Dendritic cell treated with granulocyte-macrophage colony-stimulating factor and Interleukin-4, amounts not matched to agents 40 ng/mL and 50 ng/mL, for 4 days (primary cell): ENCODE measurements at regions not wholly inside any gene's neighbourhood (a gene's known extent, or its start where the extent isn't known, plus 50 kb on each side); places are given as distances from the start of the nearest gene placed in this dataset.
"Not testable (repeated sequence)": the region's sequence is repeated elsewhere in the genome, so short reads cannot be mapped to it uniquely, and the experiment has no call there.

Experiments used
- H3K27ac Mint-ChIP-seq: one replicate; pipeline ENCODE4 v1.8.0; 2022; ENCODE audit warnings: mild to moderate bottlenecking, mixed read lengths
- H3K27me3 Mint-ChIP-seq: one replicate; pipeline ENCODE4 v1.8.0; 2022; ENCODE audit warnings: mild to moderate bottlenecking, mixed read lengths
- H3K36me3 Mint-ChIP-seq: one replicate; pipeline ENCODE4 v1.8.0; 2022; ENCODE audit warnings: low read depth, mixed read lengths
- H3K4me1 Mint-ChIP-seq: one replicate; pipeline ENCODE4 v1.8.0; 2022; ENCODE audit warnings: low read depth, mixed read lengths
- H3K4me3 Mint-ChIP-seq: one replicate; pipeline ENCODE4 v1.8.0; 2022; ENCODE audit warnings: mild to moderate bottlenecking, moderate library complexity, mixed read lengths
- H3K9me3 Mint-ChIP-seq: one replicate; pipeline ENCODE4 v1.8.0; 2022; ENCODE audit warnings: mixed read lengths
- intact Hi-C: fragments of 100-400 bp; cut with micrococcal nuclease; formaldehyde crosslinking; loops from one replicate; pipeline ENCODE4 v1.15.0; 2022

DNA sequence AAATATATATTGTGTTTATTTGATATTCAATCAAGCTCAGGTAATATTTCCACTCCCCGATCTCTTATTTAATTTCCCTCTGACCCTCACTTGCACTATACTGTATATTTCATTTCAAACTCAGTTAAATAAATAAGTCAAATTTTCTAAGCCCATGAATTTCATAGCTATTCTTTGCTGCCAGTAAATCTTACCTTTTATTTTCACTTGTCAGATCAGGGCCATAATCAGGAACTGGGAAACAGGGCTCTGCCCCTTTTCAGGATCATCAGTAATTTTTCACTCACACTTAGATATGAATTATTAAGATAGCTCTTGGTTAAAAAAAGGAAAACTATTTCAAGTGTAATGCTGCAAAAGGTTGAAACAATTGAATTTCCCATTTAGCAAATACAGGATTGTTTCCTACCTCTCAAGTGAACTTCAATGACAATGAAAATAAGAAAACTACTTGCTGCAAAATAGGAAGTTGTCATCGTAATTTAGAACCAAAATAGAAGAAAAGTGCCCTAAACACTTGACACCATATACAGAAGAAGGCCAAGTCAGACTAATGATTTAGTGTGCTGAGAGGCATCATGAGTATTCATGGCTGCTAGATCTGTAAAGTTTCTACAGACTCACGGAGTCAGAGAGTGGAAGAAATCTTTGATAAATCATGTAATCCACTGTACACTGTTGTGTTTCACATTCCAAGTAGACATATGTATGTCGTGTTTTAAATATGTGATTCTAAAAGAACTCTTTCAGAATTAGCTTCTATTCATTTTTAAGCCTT, 316.8 kb upstream of the CNTN5 start:
- Mint-ChIP-seq H3K27ac (no peak overlapping the region), H3K27me3 (no peaks in the 10 kb centered on the region), H3K4me1 (no peaks in the 10 kb centered on the region), H3K36me3 (no peaks in the 10 kb centered on the region), H3K4me3 (no peak overlapping the region), H3K9me3 (peaks cover 13% of the 10 kb centered on the region)
- intact Hi-C loops = no loop called here

- intact Hi-C loops = no loop called here
- Mint-ChIP-seq H3K4me3 (no peak overlapping the region), H3K4me1 (no peaks in the 10 kb centered on the region), H3K36me3 (no peaks in the 10 kb centered on the region), H3K9me3 (peaks cover 18% of the 10 kb centered on the region), H3K27me3 (no peaks in the 10 kb centered on the region), H3K27ac (no peak overlapping the region)
These were observed 310.7 kb upstream of the CNTN5 start for GRCh38 chr11:98710026-98710425.

DNA sequence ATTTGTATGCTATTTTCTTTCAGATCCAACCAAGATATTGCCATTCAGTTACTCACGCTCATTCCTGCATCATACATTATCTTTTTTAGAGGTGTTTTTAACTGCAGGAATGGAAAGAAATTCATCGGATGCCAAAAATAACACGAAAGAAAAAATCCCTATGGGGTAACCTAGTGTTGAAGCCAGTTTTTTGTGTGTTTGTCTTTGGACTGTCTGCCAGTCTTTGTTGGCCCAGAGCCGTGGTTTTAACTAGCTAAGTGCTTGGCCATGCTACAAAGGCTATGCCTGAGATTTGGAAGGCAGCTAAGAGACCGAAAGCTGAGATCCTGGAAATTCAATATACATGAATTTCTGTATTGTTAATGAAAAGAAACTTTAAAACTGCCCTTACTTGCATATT, 309.8 kb upstream of the CNTN5 start:
- Mint-ChIP-seq H3K27ac (no peak overlapping the region), H3K36me3 (no peaks in the 10 kb centered on the region), H3K27me3 (no peaks in the 10 kb centered on the region), H3K4me1 (no peaks in the 10 kb centered on the region), H3K9me3 (peaks cover 27% of the 10 kb centered on the region), H3K4me3 (no peak overlapping the region)
- intact Hi-C loops = no loop called here

GRCh38 chr11:98720951-98721350, 299.8 kb upstream of the CNTN5 start:
- Mint-ChIP-seq H3K36me3 (no peaks in the 10 kb centered on the region), H3K27me3 (no peaks in the 10 kb centered on the region)

DNA sequence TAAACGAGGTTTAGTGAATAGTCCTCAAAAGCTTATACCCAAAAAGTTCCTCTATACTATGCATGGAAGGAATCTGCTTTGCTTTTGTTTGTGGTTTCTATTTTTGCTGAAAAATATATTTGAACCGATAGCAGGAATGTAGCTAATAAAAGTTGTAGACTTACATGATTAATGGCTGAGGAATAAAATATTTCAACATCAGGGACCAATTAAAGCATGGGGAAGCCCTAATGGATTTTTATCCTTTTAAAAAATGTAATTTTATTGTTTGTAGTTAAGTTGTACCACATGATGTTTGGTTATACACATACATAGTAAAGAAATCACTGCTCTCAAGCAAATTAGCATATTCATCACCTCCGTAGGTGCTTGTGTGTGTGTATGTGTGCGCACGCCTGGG, 295.3 kb upstream of the CNTN5 start:
- no peaks in the 10 kb centered on the region for H3K27me3 Mint-ChIP-seq
- no peaks in the 10 kb centered on the region for H3K36me3 Mint-ChIP-seq
- no peak overlapping the region for H3K27ac Mint-ChIP-seq

More at GRCh38 chr11:98720951-98721350, 299.8 kb upstream of the CNTN5 start:
- Mint-ChIP-seq H3K4me1 (no peaks in the 10 kb centered on the region), H3K9me3 (peaks cover 38% of the 10 kb centered on the region), H3K27ac (no peak overlapping the region), H3K4me3 (no peak overlapping the region)
- intact Hi-C loops = no loop called here

GRCh38 chr11:98728421-98728820, 292.3 kb upstream of the CNTN5 start:
- H3K4me3 Mint-ChIP-seq = no peak overlapping the region
- intact Hi-C loops = no loop called here
- H3K4me1 Mint-ChIP-seq = no peaks in the 10 kb centered on the region
- H3K9me3 Mint-ChIP-seq = peaks cover 21% of the 10 kb centered on the region
- no peak overlapping the region for H3K27ac Mint-ChIP-seq
- H3K36me3 Mint-ChIP-seq = no peaks in the 10 kb centered on the region
- H3K27me3 Mint-ChIP-seq = no peaks in the 10 kb centered on the region

More for the DNA sequence above, 295.3 kb upstream of the CNTN5 start:
- intact Hi-C loops = no loop called here
- Mint-ChIP-seq H3K4me1 (no peaks in the 10 kb centered on the region), H3K9me3 (peaks cover 24% of the 10 kb centered on the region), H3K4me3 (no peak overlapping the region)

DNA sequence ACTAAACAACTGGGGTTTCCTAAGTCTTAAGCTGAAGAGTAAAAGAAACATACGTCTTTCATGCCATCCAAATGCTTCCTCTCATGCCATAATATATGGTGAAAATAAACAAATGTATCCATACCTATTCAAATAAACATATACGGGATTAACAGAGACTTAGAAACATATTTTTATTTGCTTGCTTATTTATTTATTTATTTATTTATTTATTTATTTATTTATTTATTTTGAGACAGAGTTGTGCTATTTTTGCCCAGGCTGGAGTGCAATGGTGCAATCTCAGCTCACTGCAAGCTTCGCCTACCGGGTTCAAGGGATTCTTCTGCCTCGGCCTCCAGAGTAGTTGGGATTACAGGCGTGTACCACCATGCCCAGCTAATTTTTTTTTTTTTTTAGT, 291.6 kb upstream of the CNTN5 start:
- no peak overlapping the region for H3K27ac Mint-ChIP-seq
- intact Hi-C loops = no loop called here
- H3K9me3 Mint-ChIP-seq = peaks cover 28% of the 10 kb centered on the region
- H3K4me3 Mint-ChIP-seq = no peak overlapping the region
- H3K4me1 Mint-ChIP-seq = no peaks in the 10 kb centered on the region
- no peaks in the 10 kb centered on the region for H3K27me3 Mint-ChIP-seq
- no peaks in the 10 kb centered on the region for H3K36me3 Mint-ChIP-seq

DNA sequence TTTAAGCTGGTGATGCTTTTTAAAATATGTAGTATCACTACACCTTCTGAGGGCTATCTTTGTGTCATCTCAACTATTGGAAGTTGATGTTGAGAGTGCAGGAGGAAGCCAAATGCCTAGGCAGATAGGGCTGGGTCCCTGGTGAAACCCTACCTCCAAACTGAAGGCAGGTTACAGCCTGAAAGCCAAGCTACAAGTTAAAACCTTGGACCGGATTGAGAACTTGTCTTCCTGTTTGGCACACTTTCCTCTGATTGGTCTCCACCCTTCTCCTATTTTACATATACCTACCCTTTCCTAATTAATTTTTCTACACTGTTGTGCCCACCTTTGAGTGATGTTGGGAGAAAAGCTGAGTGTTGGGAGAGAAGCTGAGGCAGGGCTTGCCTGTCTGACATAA, 287.8 kb upstream of the CNTN5 start:
- Mint-ChIP-seq H3K9me3 (peaks cover 22% of the 10 kb centered on the region), H3K27ac (no peak overlapping the region), H3K4me3 (no peak overlapping the region), H3K36me3 (no peaks in the 10 kb centered on the region), H3K4me1 (no peaks in the 10 kb centered on the region), H3K27me3 (no peaks in the 10 kb centered on the region)
- intact Hi-C loops = no loop called here

DNA sequence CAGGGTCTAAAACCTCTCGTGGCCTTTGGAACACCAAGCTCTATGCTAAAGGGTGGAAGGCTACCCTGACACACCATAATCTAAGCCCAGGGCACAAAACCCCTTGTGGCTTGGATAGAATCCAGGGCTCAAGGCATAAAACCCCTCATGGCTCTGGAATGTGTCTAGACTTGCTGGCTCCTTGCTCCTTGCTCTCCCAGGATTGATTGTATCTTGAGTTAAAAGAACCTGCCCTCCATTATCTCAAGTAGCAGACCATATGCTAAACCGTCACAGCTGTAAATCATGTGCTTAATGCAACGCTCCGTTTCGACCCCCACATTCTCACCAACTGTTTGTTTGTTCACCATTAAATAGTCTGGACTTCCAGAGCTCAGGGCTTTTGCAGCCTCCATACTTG, 287.4 kb upstream of the CNTN5 start:
- H3K4me3 Mint-ChIP-seq, intact Hi-C loops, H3K27me3 Mint-ChIP-seq, H3K36me3 Mint-ChIP-seq, H3K4me1 Mint-ChIP-seq, H3K27ac Mint-ChIP-seq: not testable (repeated sequence)
- H3K9me3 Mint-ChIP-seq = peaks cover 22% of the 10 kb centered on the region

- no peaks in the 10 kb centered on the region for H3K36me3 Mint-ChIP-seq
- peaks cover 22% of the 10 kb centered on the region for H3K9me3 Mint-ChIP-seq
- intact Hi-C loops = no loop called here
- no peaks in the 10 kb centered on the region for H3K27me3 Mint-ChIP-seq
- no peaks in the 10 kb centered on the region for H3K4me1 Mint-ChIP-seq
- H3K27ac Mint-ChIP-seq = no peak overlapping the region
- H3K4me3 Mint-ChIP-seq = no peak overlapping the region
These were observed 286.1 kb upstream of the CNTN5 start for GRCh38 chr11:98734686-98735085.

- H3K36me3 Mint-ChIP-seq = no peaks in the 10 kb centered on the region
- peaks cover 22% of the 10 kb centered on the region for H3K9me3 Mint-ChIP-seq
- intact Hi-C loops = no loop called here
- no peaks in the 10 kb centered on the region for H3K27me3 Mint-ChIP-seq
- H3K4me3 Mint-ChIP-seq = no peak overlapping the region
- no peak overlapping the region for H3K27ac Mint-ChIP-seq
- no peaks in the 10 kb centered on the region for H3K4me1 Mint-ChIP-seq
These were observed 283.9 kb upstream of the CNTN5 start for GRCh38 chr11:98736833-98737232.

GRCh38 chr11:98740321-98740720, 280.4 kb upstream of the CNTN5 start:
- Mint-ChIP-seq H3K4me1 (no peaks in the 10 kb centered on the region), H3K36me3 (no peaks in the 10 kb centered on the region), H3K27me3 (no peaks in the 10 kb centered on the region), H3K4me3 (no peak overlapping the region), H3K27ac (no peak overlapping the region), H3K9me3 (peaks cover 16% of the 10 kb centered on the region)
- intact Hi-C loops = no loop called here

GRCh38 chr11:98763446-98763845, 257.3 kb upstream of the CNTN5 start:
- intact Hi-C loops, H3K36me3 Mint-ChIP-seq: not testable (repeated sequence)

GRCh38 chr11:98766903-98767302, 253.8 kb upstream of the CNTN5 start:
- H3K27me3 Mint-ChIP-seq = no peaks in the 10 kb centered on the region
- H3K36me3 Mint-ChIP-seq = no peaks in the 10 kb centered on the region
- H3K9me3 Mint-ChIP-seq = peaks cover 47% of the 10 kb centered on the region
- intact Hi-C loops = no loop called here
- no peak overlapping the region for H3K4me3 Mint-ChIP-seq
- no peaks in the 10 kb centered on the region for H3K4me1 Mint-ChIP-seq
- no peak overlapping the region for H3K27ac Mint-ChIP-seq

More at GRCh38 chr11:98763446-98763845, 257.3 kb upstream of the CNTN5 start:
- peaks cover 52% of the 10 kb centered on the region for H3K9me3 Mint-ChIP-seq
- not testable (repeated sequence) for H3K4me1 Mint-ChIP-seq, H3K27me3 Mint-ChIP-seq, H3K27ac Mint-ChIP-seq, H3K4me3 Mint-ChIP-seq

GRCh38 chr11:98770046-98770445, 250.7 kb upstream of the CNTN5 start:
- H3K27ac Mint-ChIP-seq, H3K4me3 Mint-ChIP-seq, H3K4me1 Mint-ChIP-seq, H3K27me3 Mint-ChIP-seq, intact Hi-C loops, H3K36me3 Mint-ChIP-seq: not testable (repeated sequence)
- H3K9me3 Mint-ChIP-seq = peaks cover 25% of the 10 kb centered on the region
